Esophagus muscularis mucosa (tissue), 3 donors: ENCODE measurements at regions not wholly inside any gene's neighbourhood (a gene's known extent, or its start where the extent isn't known, plus 50 kb on each side); places are given as distances from the start of the nearest gene placed in this dataset.

ENCODE experiments used
- EP300 ChIP-seq: sonication (generic); formaldehyde crosslinking; IDR thresholded peaks from one replicate; pipeline ENCODE4 v1.6.1; 2017; ENCODE audit warnings: antibody characterized with exemption
- TF ChIP-seq, protein P1 (sequence below), 3 experiments: fragments of 200-600 bp in 2 of 3; fragments of 450-650 bp in 1 of 3; sonication (generic) in 2 of 3; IDR thresholded peaks; one replicate each; pipeline ENCODE4 v1.5.1; 2017 to 2019; ENCODE audit warnings: antibody characterized with exemption in 3 of 3, mild to moderate bottlenecking in 2 of 3, moderate library complexity in 1 of 3

DNA sequence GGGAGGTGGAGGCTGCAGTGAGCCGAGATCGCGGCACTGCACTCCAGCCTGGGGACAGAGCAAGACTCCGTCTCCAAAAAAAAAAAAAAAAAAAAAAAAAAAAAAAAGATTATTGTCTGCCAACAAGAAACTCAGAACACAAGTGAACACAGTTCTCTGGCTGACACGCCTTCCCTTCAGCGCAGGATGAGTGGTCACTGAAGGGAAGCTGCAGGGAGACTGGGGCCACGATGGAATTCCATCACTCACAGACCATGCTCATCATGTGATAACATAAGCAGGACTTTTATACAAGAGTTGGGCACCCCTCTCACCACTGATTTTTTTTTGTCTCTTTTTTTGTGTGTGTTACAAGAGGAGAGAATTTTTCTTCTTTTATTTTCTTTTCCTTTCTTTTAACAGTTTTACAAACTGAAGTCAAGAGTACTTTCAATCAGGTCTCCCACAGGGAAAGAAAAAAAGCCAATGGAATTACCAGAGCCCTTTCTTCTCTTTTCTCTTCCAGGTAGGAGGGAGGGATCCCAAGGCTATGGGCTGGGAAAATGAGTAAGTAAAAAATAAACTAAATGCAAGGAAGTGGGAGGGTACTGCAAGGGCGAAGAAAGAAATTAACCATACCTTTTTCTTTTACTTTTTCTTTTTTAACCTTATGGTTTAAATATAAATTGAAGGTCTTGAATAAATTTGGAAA is 435.6 kb downstream of the GPM6A start:
- TF ChIP-seq, protein P1, sequence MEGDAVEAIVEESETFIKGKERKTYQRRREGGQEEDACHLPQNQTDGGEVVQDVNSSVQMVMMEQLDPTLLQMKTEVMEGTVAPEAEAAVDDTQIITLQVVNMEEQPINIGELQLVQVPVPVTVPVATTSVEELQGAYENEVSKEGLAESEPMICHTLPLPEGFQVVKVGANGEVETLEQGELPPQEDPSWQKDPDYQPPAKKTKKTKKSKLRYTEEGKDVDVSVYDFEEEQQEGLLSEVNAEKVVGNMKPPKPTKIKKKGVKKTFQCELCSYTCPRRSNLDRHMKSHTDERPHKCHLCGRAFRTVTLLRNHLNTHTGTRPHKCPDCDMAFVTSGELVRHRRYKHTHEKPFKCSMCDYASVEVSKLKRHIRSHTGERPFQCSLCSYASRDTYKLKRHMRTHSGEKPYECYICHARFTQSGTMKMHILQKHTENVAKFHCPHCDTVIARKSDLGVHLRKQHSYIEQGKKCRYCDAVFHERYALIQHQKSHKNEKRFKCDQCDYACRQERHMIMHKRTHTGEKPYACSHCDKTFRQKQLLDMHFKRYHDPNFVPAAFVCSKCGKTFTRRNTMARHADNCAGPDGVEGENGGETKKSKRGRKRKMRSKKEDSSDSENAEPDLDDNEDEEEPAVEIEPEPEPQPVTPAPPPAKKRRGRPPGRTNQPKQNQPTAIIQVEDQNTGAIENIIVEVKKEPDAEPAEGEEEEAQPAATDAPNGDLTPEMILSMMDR (IDR thresholded peaks at IDR 0.05), result no peak
- no peak for TF ChIP-seq EP300
